PC-9 (cell line): ENCODE measurements at regions not wholly inside any gene's neighbourhood (a gene's known extent, or its start where the extent isn't known, plus 50 kb on each side); places are given as distances from the start of the nearest gene placed in this dataset.

Experiments
- BruUV-seq: library from RNA; stranded (reverse); fragments of 400-500 nt; replicated peaks from 2 replicates; lab custom pipeline; 2021; lab: Mats Ljungman, UMichigan
- CTCF ChIA-PET: fragments of 300-600 bp; sonication (Branson Sonifier 250); formaldehyde crosslinking; loops from one replicate; lab custom pipeline; 2022; ENCODE audit warnings: antibody characterized with exemption; lab: Charles Lee
- POLR2A ChIA-PET: fragments of 300-600 bp; sonication (Branson Sonifier 250); formaldehyde crosslinking; loops from one replicate; lab custom pipeline; 2022; ENCODE audit warnings: antibody characterized with exemption; ENCODE audit not compliant: unreplicated experiment; lab: Charles Lee
- DNase-seq, 2 experiments: peaks; one replicate each; pipeline versions ENCODE4 v3.0.0 to v3.0.0-alpha.2; 2015 to 2022; ENCODE audit warnings: mixed read lengths in 1 of 2
- H2AFZ ChIP-seq: fragments of 200-600 bp; sonication (generic); 2 replicates; pipeline ENCODE4 v1.8.1; 2017; ENCODE audit warnings: antibody characterized with exemption
- H3F3A ChIP-seq: fragments of 200-600 bp; sonication (generic); 2 replicates; pipeline ENCODE4 v1.8.1; 2017; ENCODE audit warnings: antibody characterized with exemption, mild to moderate bottlenecking, low read depth; ENCODE audit not compliant: insufficient read depth
- H3K27ac ChIP-seq: fragments of 200-600 bp; sonication (generic); 2 replicates; pipeline ENCODE4 v1.6.1; 2016; ENCODE audit warnings: mixed run types
- H3K27me3 ChIP-seq: fragments of 200-600 bp; sonication (generic); 2 replicates; pipeline ENCODE4 v1.6.1; 2016; ENCODE audit warnings: low read depth, mixed run types; ENCODE audit not compliant: insufficient read depth
- H3K36me3 ChIP-seq: fragments of 200-600 bp; sonication (generic); 2 replicates; pipeline ENCODE4 v1.6.1; 2016; ENCODE audit warnings: low read depth, mixed run types
- H3K4me1 ChIP-seq: fragments of 200-600 bp; sonication (generic); replicated peaks from 2 replicates; pipeline ENCODE4 v1.6.1; 2016; ENCODE audit warnings: mixed run types; ENCODE audit not compliant: insufficient read depth
- H3K4me2 ChIP-seq: fragments of 200-600 bp; sonication (generic); 2 replicates; pipeline ENCODE4 v1.6.1; 2017; ENCODE audit warnings: mixed run types
- H3K4me3 ChIP-seq: fragments of 200-600 bp; sonication (generic); 2 replicates; pipeline ENCODE4 v1.6.1; 2016; ENCODE audit warnings: mixed run types
- H3K79me2 ChIP-seq: fragments of 200-600 bp; sonication (generic); 2 replicates; pipeline ENCODE4 v1.6.1; 2017; ENCODE audit warnings: low read depth, mixed run types
- H3K9me2 ChIP-seq: fragments of 200-600 bp; sonication (generic); 2 replicates; pipeline ENCODE4 v1.8.1; 2017; ENCODE audit warnings: mild to moderate bottlenecking; ENCODE audit not compliant: insufficient read depth
- H3K9me3 ChIP-seq: fragments of 200-600 bp; sonication (generic); 2 replicates; pipeline ENCODE4 v1.8.1; 2016; ENCODE audit warnings: low read depth; ENCODE audit not compliant: insufficient read depth
- H4K20me1 ChIP-seq: fragments of 200-600 bp; sonication (generic); 2 replicates; pipeline ENCODE4 v1.8.1; 2017; ENCODE audit not compliant: insufficient read depth
- EZH2 ChIP-seq: fragments of 200-600 bp; sonication (generic); IDR thresholded peaks from 2 replicates; pipeline ENCODE4 v1.8.0; 2017; ENCODE audit warnings: antibody characterized with exemption, low read depth
- intact Hi-C: fragments of 100-400 bp; cut with micrococcal nuclease; formaldehyde crosslinking; loops from one replicate; pipeline ENCODE4 v1.10.0; 2022; ENCODE audit not compliant: unreplicated experiment
- TF ChIP-seq, protein P1 (sequence below): fragments of 200-600 bp; sonication (generic); conservative IDR thresholded peaks from 2 replicates; pipeline ENCODE4 v1.6.1; 2017; ENCODE audit warnings: mixed run types, antibody characterized with exemption, mild to moderate bottlenecking, moderate library complexity

DNA sequence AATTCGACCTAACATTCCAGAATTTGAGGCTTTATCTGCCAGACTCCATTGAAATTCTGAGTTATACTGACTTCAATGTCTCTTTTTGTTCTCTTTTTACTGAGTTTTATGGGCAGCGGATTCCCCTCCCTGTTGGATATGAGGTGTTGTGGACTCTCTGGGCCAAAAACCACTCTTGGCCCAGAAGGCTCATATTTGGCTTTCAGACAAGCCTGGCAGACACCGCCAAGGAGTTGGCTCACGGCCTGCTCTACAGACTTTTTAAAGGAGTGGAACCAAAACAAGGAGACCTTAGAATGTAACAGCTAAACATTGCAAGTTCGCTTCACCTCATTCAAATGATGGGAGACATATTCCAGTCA lies 206.4 kb upstream of the NCKAP5 start:
- H2AFZ ChIP-seq = no peak overlapping the region
- no peaks in the 10 kb centered on the region for H3K9me3 ChIP-seq
- no peaks in the 10 kb centered on the region for H3K36me3 ChIP-seq
- ChIA-PET POLR2A (no interaction called here), CTCF (no interaction called here)
- H3K27me3 ChIP-seq = 0 out of 2 replicates have a peak, but pooled peaks cover 3% of the 10 kb centered on the region
- H3K27ac ChIP-seq = no peak overlapping the region
- no peaks in the 10 kb centered on the region for H3F3A ChIP-seq
- no peaks in the 10 kb centered on the region for H3K79me2 ChIP-seq
- H3K4me3 ChIP-seq = no peak overlapping the region
- H3K4me1 ChIP-seq = no peaks in the 10 kb centered on the region
- no TSS peak for BruUV-seq
- DNase-seq = no peak
- H3K9me2 ChIP-seq = no peaks in the 10 kb centered on the region
- no peak overlapping the region for H3K4me2 ChIP-seq
- H4K20me1 ChIP-seq = no peaks in the 10 kb centered on the region
- no peak for TF ChIP-seq EZH2
- TF ChIP-seq, protein P1, sequence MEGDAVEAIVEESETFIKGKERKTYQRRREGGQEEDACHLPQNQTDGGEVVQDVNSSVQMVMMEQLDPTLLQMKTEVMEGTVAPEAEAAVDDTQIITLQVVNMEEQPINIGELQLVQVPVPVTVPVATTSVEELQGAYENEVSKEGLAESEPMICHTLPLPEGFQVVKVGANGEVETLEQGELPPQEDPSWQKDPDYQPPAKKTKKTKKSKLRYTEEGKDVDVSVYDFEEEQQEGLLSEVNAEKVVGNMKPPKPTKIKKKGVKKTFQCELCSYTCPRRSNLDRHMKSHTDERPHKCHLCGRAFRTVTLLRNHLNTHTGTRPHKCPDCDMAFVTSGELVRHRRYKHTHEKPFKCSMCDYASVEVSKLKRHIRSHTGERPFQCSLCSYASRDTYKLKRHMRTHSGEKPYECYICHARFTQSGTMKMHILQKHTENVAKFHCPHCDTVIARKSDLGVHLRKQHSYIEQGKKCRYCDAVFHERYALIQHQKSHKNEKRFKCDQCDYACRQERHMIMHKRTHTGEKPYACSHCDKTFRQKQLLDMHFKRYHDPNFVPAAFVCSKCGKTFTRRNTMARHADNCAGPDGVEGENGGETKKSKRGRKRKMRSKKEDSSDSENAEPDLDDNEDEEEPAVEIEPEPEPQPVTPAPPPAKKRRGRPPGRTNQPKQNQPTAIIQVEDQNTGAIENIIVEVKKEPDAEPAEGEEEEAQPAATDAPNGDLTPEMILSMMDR = no peak
- intact Hi-C loops = no loop called here

- H3K79me2 ChIP-seq = no peaks in the 10 kb centered on the region
- BruUV-seq = no TSS peak
- H3K4me2 ChIP-seq = no peak overlapping the region
- H3K4me1 ChIP-seq = no peaks in the 10 kb centered on the region
- no peak overlapping the region for H3K4me3 ChIP-seq
- CTCF ChIA-PET = no interaction called here
- intact Hi-C loops = no loop called here
- TF ChIP-seq, protein P1 = no peak
- TF ChIP-seq EZH2 = no peak
- H3K27me3 ChIP-seq = 0 out of 2 replicates have a peak, but pooled peaks cover 3% of the 10 kb centered on the region
- H3K9me2 ChIP-seq = peaks cover 4% of the 10 kb centered on the region; the same call in 1 of the 2 replicates
- DNase-seq = no peak
- no peaks in the 10 kb centered on the region for H3K36me3 ChIP-seq
- H2AFZ ChIP-seq = no peak overlapping the region
- H3K9me3 ChIP-seq = no peaks in the 10 kb centered on the region; the same call in 1 of the 2 replicates
- H3K27ac ChIP-seq = no peak overlapping the region
- POLR2A ChIA-PET = no interaction called here
- H3F3A ChIP-seq = no peaks in the 10 kb centered on the region
- no peaks in the 10 kb centered on the region for H4K20me1 ChIP-seq
Observed at GRCh38 chr2:133776936-133777573, 208.8 kb upstream of the NCKAP5 start.

- no TSS peak for BruUV-seq
Observed at GRCh38 chr2:133777574-133777960, 209.3 kb upstream of the NCKAP5 start.

More at GRCh38 chr2:133777574-133777960, 209.3 kb upstream of the NCKAP5 start:
- no peaks in the 10 kb centered on the region for H3K79me2 ChIP-seq
- POLR2A ChIA-PET = no interaction called here
- no peak overlapping the region for H2AFZ ChIP-seq
- no peak overlapping the region for H3K4me2 ChIP-seq
- no peaks in the 10 kb centered on the region for H3K36me3 ChIP-seq
- H4K20me1 ChIP-seq = no peaks in the 10 kb centered on the region
- TF ChIP-seq, protein P1 = no peak
- TF ChIP-seq EZH2 = no peak
- no peaks in the 10 kb centered on the region for H3K4me1 ChIP-seq
- CTCF ChIA-PET = no interaction called here
- 0 out of 2 replicates have a peak, but pooled peaks cover 3% of the 10 kb centered on the region for H3K27me3 ChIP-seq
- intact Hi-C loops = no loop called here
- no peaks in the 10 kb centered on the region for H3F3A ChIP-seq
- DNase-seq = peak in 1 of 2 experiments; percentile 41
- H3K9me3 ChIP-seq = no peaks in the 10 kb centered on the region; the same call in 1 of the 2 replicates
- no peak overlapping the region for H3K27ac ChIP-seq
- H3K4me3 ChIP-seq = no peak overlapping the region
- H3K9me2 ChIP-seq = peaks cover 4% of the 10 kb centered on the region; the same call in 1 of the 2 replicates
